ENCODE measurements at regions not wholly inside any gene's neighbourhood (a gene's known extent, or its start where the extent isn't known, plus 50 kb on each side); places are given as distances from the start of the nearest gene placed in this dataset.

DNA sequence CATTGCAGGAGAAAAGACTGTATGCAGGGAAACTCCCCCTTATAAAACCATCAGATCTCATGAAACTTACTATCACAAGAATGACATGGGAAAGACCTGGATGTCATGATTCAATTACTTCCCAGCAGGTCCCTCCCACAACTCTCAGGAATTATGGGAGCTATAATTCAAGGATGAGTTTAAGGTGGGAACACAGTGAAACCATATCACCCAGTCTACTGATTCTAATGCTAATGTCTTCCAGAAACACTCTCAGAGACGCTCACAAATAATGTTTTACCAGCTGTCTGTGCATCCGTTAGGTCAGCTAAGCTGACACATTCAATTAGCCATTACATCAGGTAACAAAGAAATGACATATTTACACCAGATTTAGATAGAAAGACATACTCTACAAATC lies 637.9 kb downstream of the NLGN4Y start:
- Histone ChIP-seq H3K9ac (ENCODE audit: low read length) (no peak overlapping the region), H3K79me2 (ENCODE audit: control insufficient read depth, insufficient read depth, low read length) (no peaks in the 10 kb centered on the region), H4K5ac (ENCODE audit: low read length) (no peak overlapping the region), H2BK120ac (ENCODE audit: low read depth, low read length) (no peak overlapping the region), H3K4me1 (ENCODE audit: control insufficient read depth, low read depth, low read length) (no peaks in the 10 kb centered on the region), H3K18ac (ENCODE audit: low read length) (no peak overlapping the region), H3K56ac (ENCODE audit: low read length) (no peak overlapping the region), H2BK15ac (replicated peaks; ENCODE audit: low read depth) (no peak overlapping the region), H3K4ac (ENCODE audit: low read depth, low read length) (no peak overlapping the region), H3K4me2 (ENCODE audit: low read length) (no peak overlapping the region), H4K8ac (ENCODE audit: low read depth, low read length) (no peak overlapping the region), H3K79me1 (ENCODE audit: low read length) (no peaks in the 10 kb centered on the region), H3K4me3 (ENCODE audit: low read length) (no peak overlapping the region), H2BK5ac (ENCODE audit: low read length) (no peak overlapping the region), H3K23ac (ENCODE audit: low read length) (no peak overlapping the region), H2AK5ac (ENCODE audit: low read length) (no peak overlapping the region), H3K27me3 (ENCODE audit: insufficient read depth, low read length, poor library complexity) (no peaks in the 10 kb centered on the region), H3K36me3 (ENCODE audit: control insufficient read depth, insufficient read depth, low read length) (no peaks in the 10 kb centered on the region), H3K27ac (ENCODE audit: low read depth, low read length) (no peak overlapping the region)
- no CpG with 5 or more reads among the region's 2 CpGs for WGBS (ENCODE audit: extremely low coverage, insufficient coverage, low lambda C conversion rate)
- no peak for DNase-seq

DNA sequence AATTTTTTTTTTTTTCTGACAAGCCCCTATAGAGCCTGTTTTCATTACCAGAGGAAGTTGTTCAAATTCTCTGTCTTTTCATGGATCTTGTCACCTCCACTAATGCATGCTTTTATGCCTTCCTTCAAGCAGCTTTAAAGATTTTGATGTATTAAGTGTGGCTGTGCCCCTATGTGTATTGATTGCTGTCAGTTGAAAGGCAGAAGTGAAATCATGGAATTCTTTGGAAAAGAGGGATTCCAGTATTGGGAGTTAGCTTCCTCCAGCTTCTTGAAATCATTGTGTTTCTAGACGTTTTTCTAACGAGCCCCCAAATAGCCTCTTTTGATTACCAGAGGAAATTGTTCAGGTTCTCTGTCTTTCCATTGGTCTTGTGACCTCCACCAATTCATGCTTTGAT lies 655.6 kb downstream of the NLGN4Y start:
- no peak overlapping the region for H2BK5ac ChIP-seq (ENCODE audit: low read length)
- no peak for DNase-seq
- H3K36me3 ChIP-seq (ENCODE audit: control insufficient read depth, insufficient read depth, low read length), result no peaks in the 10 kb centered on the region
- no peak overlapping the region for H3K27ac ChIP-seq (ENCODE audit: low read depth, low read length)
- H3K79me1 ChIP-seq (ENCODE audit: low read length), result no peaks in the 10 kb centered on the region
- H3K79me2 ChIP-seq (ENCODE audit: control insufficient read depth, insufficient read depth, low read length), result no peaks in the 10 kb centered on the region
- no peak overlapping the region for H3K9ac ChIP-seq (ENCODE audit: low read length)
- H4K5ac ChIP-seq (ENCODE audit: low read length), result no peak overlapping the region
- H3K23ac ChIP-seq (ENCODE audit: low read length), result no peak overlapping the region
- no peak overlapping the region for H2BK120ac ChIP-seq (ENCODE audit: low read depth, low read length)
- no CpG with 5 or more reads among the region's 2 CpGs for WGBS (ENCODE audit: extremely low coverage, insufficient coverage, low lambda C conversion rate)
- no peak overlapping the region for H2AK5ac ChIP-seq (ENCODE audit: low read length)
- no peaks in the 10 kb centered on the region for H3K4me1 ChIP-seq (ENCODE audit: control insufficient read depth, low read depth, low read length)
- no peak overlapping the region for H4K8ac ChIP-seq (ENCODE audit: low read depth, low read length)
- no peak overlapping the region for H3K56ac ChIP-seq (ENCODE audit: low read length)
- H3K4me3 ChIP-seq (ENCODE audit: low read length), result no peak overlapping the region
- H2BK15ac ChIP-seq (replicated peaks; ENCODE audit: low read depth), result no peak overlapping the region
- H3K4ac ChIP-seq (ENCODE audit: low read depth, low read length), result no peak overlapping the region
- H3K18ac ChIP-seq (ENCODE audit: low read length), result no peak overlapping the region
- no peaks in the 10 kb centered on the region for H3K27me3 ChIP-seq (ENCODE audit: insufficient read depth, low read length, poor library complexity)
- H3K4me2 ChIP-seq (ENCODE audit: low read length), result no peak overlapping the region

DNA sequence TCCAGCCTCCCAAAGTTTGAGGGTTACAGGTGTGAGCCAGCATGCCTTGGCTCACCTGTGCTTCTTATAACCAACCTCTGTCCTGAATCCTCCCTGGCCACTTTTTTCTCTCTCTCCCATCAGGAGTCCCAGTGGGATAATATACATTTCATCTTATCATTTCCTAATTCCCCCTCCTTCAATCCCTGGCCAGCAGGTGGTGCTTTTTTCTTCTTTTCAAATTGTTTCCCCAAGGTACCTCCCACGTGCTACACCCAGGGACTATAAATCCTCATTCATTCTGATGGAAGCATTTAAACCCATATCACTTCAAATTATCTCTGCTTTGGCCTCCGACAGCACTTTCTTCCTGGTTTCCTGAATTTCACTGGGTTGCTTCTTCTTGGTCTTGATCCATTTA lies 704.7 kb downstream of the NLGN4Y start:
- Histone ChIP-seq H3K27me3 (ENCODE audit: insufficient read depth, low read length, poor library complexity) (no peaks in the 10 kb centered on the region), H2AK5ac (ENCODE audit: low read length) (no peak overlapping the region), H3K56ac (ENCODE audit: low read length) (no peak overlapping the region), H3K79me2 (ENCODE audit: control insufficient read depth, insufficient read depth, low read length) (no peaks in the 10 kb centered on the region), H3K18ac (ENCODE audit: low read length) (no peak overlapping the region), H3K79me1 (ENCODE audit: low read length) (no peaks in the 10 kb centered on the region), H3K4me1 (ENCODE audit: control insufficient read depth, low read depth, low read length) (no peaks in the 10 kb centered on the region), H2BK120ac (ENCODE audit: low read depth, low read length) (no peak overlapping the region), H4K8ac (ENCODE audit: low read depth, low read length) (no peak overlapping the region), H3K4me3 (ENCODE audit: low read length) (no peak overlapping the region), H3K9ac (ENCODE audit: low read length) (no peak overlapping the region), H2BK5ac (ENCODE audit: low read length) (no peak overlapping the region), H3K4me2 (ENCODE audit: low read length) (no peak overlapping the region), H2BK15ac (replicated peaks; ENCODE audit: low read depth) (no peak overlapping the region), H4K5ac (ENCODE audit: low read length) (no peak overlapping the region), H3K23ac (ENCODE audit: low read length) (no peak overlapping the region), H3K4ac (ENCODE audit: low read depth, low read length) (no peak overlapping the region), H3K36me3 (ENCODE audit: control insufficient read depth, insufficient read depth, low read length) (no peaks in the 10 kb centered on the region), H3K27ac (ENCODE audit: low read depth, low read length) (no peak overlapping the region)
- no CpG with 5 or more reads among the region's 2 CpGs for WGBS (ENCODE audit: extremely low coverage, insufficient coverage, low lambda C conversion rate)
- peak; percentile 40 for DNase-seq

DNA sequence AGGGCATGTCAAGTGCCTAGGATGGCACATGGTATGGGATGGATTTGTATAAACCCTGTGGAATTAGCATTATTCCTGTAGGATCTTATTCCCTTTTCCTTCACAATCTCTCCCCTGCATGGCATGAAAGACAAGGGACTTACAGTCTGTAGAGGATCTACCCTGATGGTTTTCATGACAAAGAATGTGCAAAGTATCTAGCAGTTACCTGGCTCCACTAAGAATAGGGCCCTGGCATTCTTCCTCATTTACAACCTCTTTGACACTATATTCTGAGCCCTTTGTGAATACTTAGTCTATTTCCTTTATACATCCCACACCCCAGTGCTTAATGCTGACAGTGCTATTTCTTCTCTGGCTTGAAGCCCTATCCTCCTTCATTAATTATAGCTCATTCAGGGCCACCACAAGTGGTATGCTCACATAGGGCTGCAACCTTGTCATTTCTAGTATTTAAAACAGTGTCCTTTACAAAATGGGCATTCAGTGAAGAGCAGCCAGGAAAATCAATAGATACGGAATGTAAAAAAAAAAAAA lies 715.3 kb downstream of the NLGN4Y start:
- Histone ChIP-seq H2BK120ac (ENCODE audit: low read depth, low read length) (no peak overlapping the region), H3K18ac (ENCODE audit: low read length) (no peak overlapping the region), H3K4me1 (ENCODE audit: control insufficient read depth, low read depth, low read length) (no peaks in the 10 kb centered on the region), H3K4me2 (ENCODE audit: low read length) (no peak overlapping the region), H3K4ac (ENCODE audit: low read depth, low read length) (no peak overlapping the region), H2BK5ac (ENCODE audit: low read length) (no peak overlapping the region), H3K27ac (ENCODE audit: low read depth, low read length) (no peak overlapping the region), H3K9ac (ENCODE audit: low read length) (no peak overlapping the region), H2AK5ac (ENCODE audit: low read length) (no peak overlapping the region), H4K5ac (ENCODE audit: low read length) (no peak overlapping the region), H3K56ac (ENCODE audit: low read length) (no peak overlapping the region), H3K27me3 (ENCODE audit: insufficient read depth, low read length, poor library complexity) (no peaks in the 10 kb centered on the region), H3K23ac (ENCODE audit: low read length) (no peak overlapping the region), H3K4me3 (ENCODE audit: low read length) (no peak overlapping the region), H3K36me3 (ENCODE audit: control insufficient read depth, insufficient read depth, low read length) (no peaks in the 10 kb centered on the region), H3K79me1 (ENCODE audit: low read length) (no peaks in the 10 kb centered on the region), H4K8ac (ENCODE audit: low read depth, low read length) (no peak overlapping the region), H2BK15ac (replicated peaks; ENCODE audit: low read depth) (no peak overlapping the region), H3K79me2 (ENCODE audit: control insufficient read depth, insufficient read depth, low read length) (no peaks in the 10 kb centered on the region)
- WGBS (ENCODE audit: extremely low coverage, insufficient coverage, low lambda C conversion rate), result no CpG with 5 or more reads among the region's 1 CpG
- DNase-seq, result no peak

DNA sequence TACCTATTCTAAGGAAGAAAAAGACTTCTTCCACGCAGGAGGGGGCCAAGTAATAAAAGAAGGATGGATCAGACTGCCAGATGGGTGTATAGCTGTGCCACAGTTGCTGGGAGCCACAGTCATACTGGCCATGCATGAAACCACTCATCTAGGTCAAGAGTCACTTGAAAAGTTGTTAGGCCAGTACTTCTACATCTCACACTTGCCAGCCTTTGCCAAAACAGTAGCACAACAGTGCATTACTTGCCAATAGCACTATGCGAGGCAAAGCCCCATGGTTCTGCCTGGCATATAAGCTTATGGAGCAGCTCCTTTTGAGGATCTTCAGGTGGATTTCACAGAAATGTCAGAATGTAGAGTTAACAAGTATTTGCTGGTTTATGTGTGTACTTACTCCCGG lies 735.0 kb downstream of the NLGN4Y start:
- Histone ChIP-seq H4K8ac (ENCODE audit: low read depth, low read length) (no peak overlapping the region), H3K18ac (ENCODE audit: low read length) (no peak overlapping the region), H3K4ac (ENCODE audit: low read depth, low read length) (no peak overlapping the region), H2BK120ac (ENCODE audit: low read depth, low read length) (no peak overlapping the region), H3K9ac (ENCODE audit: low read length) (no peak overlapping the region), H3K56ac (ENCODE audit: low read length) (no peak overlapping the region), H3K4me3 (ENCODE audit: low read length) (no peak overlapping the region), H3K79me1 (ENCODE audit: low read length) (no peaks in the 10 kb centered on the region), H3K4me2 (ENCODE audit: low read length) (no peak overlapping the region), H3K79me2 (ENCODE audit: control insufficient read depth, insufficient read depth, low read length) (no peaks in the 10 kb centered on the region), H3K23ac (ENCODE audit: low read length) (no peak overlapping the region), H2BK5ac (ENCODE audit: low read length) (no peak overlapping the region), H3K36me3 (ENCODE audit: control insufficient read depth, insufficient read depth, low read length) (no peaks in the 10 kb centered on the region), H3K27ac (ENCODE audit: low read depth, low read length) (no peak overlapping the region), H3K27me3 (ENCODE audit: insufficient read depth, low read length, poor library complexity) (no peaks in the 10 kb centered on the region), H2BK15ac (replicated peaks; ENCODE audit: low read depth) (no peak overlapping the region), H2AK5ac (ENCODE audit: low read length) (no peak overlapping the region), H3K4me1 (ENCODE audit: control insufficient read depth, low read depth, low read length) (no peaks in the 10 kb centered on the region), H4K5ac (ENCODE audit: low read length) (no peak overlapping the region)
- DNase-seq, result no peak
- no CpG with 5 or more reads among the region's 3 CpGs for WGBS (ENCODE audit: extremely low coverage, insufficient coverage, low lambda C conversion rate)

DNA sequence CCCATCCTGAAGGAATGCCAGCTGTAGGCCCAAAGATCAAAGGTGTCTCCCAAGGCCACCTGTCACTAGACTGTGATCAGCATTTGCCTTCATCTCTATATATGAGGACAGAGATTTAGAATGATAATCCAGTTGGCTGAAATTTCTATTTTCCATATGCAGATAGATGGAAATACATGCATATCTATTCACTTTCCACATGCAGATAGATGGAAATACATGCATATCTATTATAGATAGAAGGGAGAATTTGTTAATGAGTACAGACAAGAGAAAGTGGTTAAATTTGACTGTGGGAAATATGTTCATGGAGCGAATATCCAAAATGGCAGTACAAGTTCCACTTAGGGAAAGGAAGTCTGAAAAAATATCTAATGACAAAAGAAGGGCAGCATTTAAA lies 762.2 kb downstream of the NLGN4Y start:
- Histone ChIP-seq H2BK15ac (replicated peaks; ENCODE audit: low read depth) (no peak overlapping the region), H3K18ac (ENCODE audit: low read length) (no peak overlapping the region), H3K79me2 (ENCODE audit: control insufficient read depth, insufficient read depth, low read length) (no peaks in the 10 kb centered on the region), H2AK5ac (ENCODE audit: low read length) (no peak overlapping the region), H4K5ac (ENCODE audit: low read length) (no peak overlapping the region), H3K4me2 (ENCODE audit: low read length) (no peak overlapping the region), H3K4me1 (ENCODE audit: control insufficient read depth, low read depth, low read length) (no peaks in the 10 kb centered on the region), H3K79me1 (ENCODE audit: low read length) (no peaks in the 10 kb centered on the region), H3K27me3 (ENCODE audit: insufficient read depth, low read length, poor library complexity) (no peaks in the 10 kb centered on the region), H2BK5ac (ENCODE audit: low read length) (no peak overlapping the region), H3K4me3 (ENCODE audit: low read length) (no peak overlapping the region), H3K27ac (ENCODE audit: low read depth, low read length) (no peak overlapping the region), H3K4ac (ENCODE audit: low read depth, low read length) (no peak overlapping the region), H4K8ac (ENCODE audit: low read depth, low read length) (no peak overlapping the region), H3K9ac (ENCODE audit: low read length) (no peak overlapping the region), H3K23ac (ENCODE audit: low read length) (no peak overlapping the region), H3K36me3 (ENCODE audit: control insufficient read depth, insufficient read depth, low read length) (no peaks in the 10 kb centered on the region), H3K56ac (ENCODE audit: low read length) (no peak overlapping the region), H2BK120ac (ENCODE audit: low read depth, low read length) (no peak overlapping the region)
- DNase-seq, result no peak
- WGBS (ENCODE audit: extremely low coverage, insufficient coverage, low lambda C conversion rate), result no CpG with 5 or more reads among the region's 1 CpG

Measured in mesendoderm (in vitro differentiated cells).